ENCODE measurements at regions not wholly inside any gene's neighbourhood (a gene's known extent, or its start where the extent isn't known, plus 50 kb on each side); places are given as distances from the start of the nearest gene placed in this dataset.

DNA sequence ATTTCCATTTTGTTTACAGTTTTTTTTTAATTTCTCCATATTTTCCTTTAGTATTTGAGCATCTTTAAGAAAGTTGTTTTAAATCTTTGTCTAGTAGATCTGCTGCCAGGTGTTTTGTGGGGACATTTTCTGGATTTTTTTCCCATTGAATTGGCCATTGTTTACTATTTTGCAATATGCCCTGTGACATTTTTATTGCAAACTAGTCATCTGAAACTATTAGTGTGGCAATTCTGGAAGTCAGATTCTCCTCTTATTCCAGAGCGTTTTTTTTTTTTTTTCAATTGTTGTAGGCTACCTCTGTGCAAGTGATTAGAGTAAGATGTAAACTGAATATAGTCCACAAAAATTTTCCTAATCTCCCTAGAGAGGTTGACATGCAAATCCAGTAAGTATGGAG, 334.2 kb downstream of the PYDC2 start:
- Histone ChIP-seq H3K79me2 (ENCODE audit: control insufficient read depth, low read length) (no peaks in the 10 kb centered on the region), H3K27me3 (ENCODE audit: control insufficient read depth, low read length) (no peaks in the 10 kb centered on the region), H4K20me1 (ENCODE audit: control insufficient read depth, insufficient read depth, low read depth, low read length) (no peaks in the 10 kb centered on the region), H3K4me2 (ENCODE audit: low read length) (no peak overlapping the region), H3K4me3 (ENCODE audit: low read length) (no peak overlapping the region), H3K9me3 (ENCODE audit: control insufficient read depth, insufficient read depth, low read length) (peaks cover 3% of the 10 kb centered on the region; the same call in 1 of the 2 replicates), H3K9me2 (replicated peaks; ENCODE audit: control insufficient read depth, low read length) (no peaks in the 10 kb centered on the region), H3K27ac (ENCODE audit: low read depth, low read length) (no peak overlapping the region), H3F3A (ENCODE audit: control insufficient read depth, insufficient read depth) (no peaks in the 10 kb centered on the region), H3K36me3 (ENCODE audit: control insufficient read depth, low read length) (no peaks in the 10 kb centered on the region), H3K4me1 (ENCODE audit: control insufficient read depth, low read length) (no peaks in the 10 kb centered on the region)
- TF ChIP-seq, protein P1, sequence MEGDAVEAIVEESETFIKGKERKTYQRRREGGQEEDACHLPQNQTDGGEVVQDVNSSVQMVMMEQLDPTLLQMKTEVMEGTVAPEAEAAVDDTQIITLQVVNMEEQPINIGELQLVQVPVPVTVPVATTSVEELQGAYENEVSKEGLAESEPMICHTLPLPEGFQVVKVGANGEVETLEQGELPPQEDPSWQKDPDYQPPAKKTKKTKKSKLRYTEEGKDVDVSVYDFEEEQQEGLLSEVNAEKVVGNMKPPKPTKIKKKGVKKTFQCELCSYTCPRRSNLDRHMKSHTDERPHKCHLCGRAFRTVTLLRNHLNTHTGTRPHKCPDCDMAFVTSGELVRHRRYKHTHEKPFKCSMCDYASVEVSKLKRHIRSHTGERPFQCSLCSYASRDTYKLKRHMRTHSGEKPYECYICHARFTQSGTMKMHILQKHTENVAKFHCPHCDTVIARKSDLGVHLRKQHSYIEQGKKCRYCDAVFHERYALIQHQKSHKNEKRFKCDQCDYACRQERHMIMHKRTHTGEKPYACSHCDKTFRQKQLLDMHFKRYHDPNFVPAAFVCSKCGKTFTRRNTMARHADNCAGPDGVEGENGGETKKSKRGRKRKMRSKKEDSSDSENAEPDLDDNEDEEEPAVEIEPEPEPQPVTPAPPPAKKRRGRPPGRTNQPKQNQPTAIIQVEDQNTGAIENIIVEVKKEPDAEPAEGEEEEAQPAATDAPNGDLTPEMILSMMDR (IDR thresholded peaks at IDR 0.05; ENCODE audit: low read depth, low read length, poor library complexity, severe bottlenecking) = no peak
- no peak for TF ChIP-seq EZH2phosphoT487 (IDR thresholded peaks at IDR 0.05; ENCODE audit: borderline replicate concordance, low read length)

DNA sequence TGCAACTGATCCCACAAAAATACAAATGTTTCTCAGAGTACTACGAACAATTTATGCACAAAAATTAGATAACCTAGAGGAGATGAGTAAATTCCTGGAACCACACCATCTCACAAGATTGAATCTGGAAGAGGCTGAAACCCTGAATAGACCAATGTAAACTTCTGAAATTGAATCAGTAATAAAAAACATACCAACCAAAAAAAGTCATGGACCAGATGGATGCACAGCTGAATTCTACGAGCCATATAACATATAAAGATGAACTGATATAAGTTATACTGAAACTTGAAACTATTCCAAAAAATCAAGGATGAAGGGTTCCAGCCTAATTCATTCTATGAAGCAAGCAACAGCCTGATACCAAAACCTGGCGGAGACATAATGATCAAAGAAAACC, 336.3 kb downstream of the PYDC2 start:
- Histone ChIP-seq H3K9me2 (replicated peaks; ENCODE audit: control insufficient read depth, low read length) (no peaks in the 10 kb centered on the region), H3K4me1 (ENCODE audit: control insufficient read depth, low read length) (no peaks in the 10 kb centered on the region), H4K20me1 (ENCODE audit: control insufficient read depth, insufficient read depth, low read depth, low read length) (no peaks in the 10 kb centered on the region), H3F3A (ENCODE audit: control insufficient read depth, insufficient read depth) (no peaks in the 10 kb centered on the region), H3K27me3 (ENCODE audit: control insufficient read depth, low read length) (no peaks in the 10 kb centered on the region), H3K4me3 (ENCODE audit: low read length) (no peak overlapping the region), H3K9me3 (ENCODE audit: control insufficient read depth, insufficient read depth, low read length) (peaks cover 5% of the 10 kb centered on the region; the same call in 1 of the 2 replicates), H3K79me2 (ENCODE audit: control insufficient read depth, low read length) (no peaks in the 10 kb centered on the region), H3K27ac (ENCODE audit: low read depth, low read length) (no peak overlapping the region), H3K4me2 (ENCODE audit: low read length) (no peak overlapping the region), H3K36me3 (ENCODE audit: control insufficient read depth, low read length) (no peaks in the 10 kb centered on the region)
- TF ChIP-seq, protein P1 (IDR thresholded peaks at IDR 0.05; ENCODE audit: low read depth, low read length, poor library complexity, severe bottlenecking) = no peak
- no peak for TF ChIP-seq EZH2phosphoT487 (IDR thresholded peaks at IDR 0.05; ENCODE audit: borderline replicate concordance, low read length)

DNA sequence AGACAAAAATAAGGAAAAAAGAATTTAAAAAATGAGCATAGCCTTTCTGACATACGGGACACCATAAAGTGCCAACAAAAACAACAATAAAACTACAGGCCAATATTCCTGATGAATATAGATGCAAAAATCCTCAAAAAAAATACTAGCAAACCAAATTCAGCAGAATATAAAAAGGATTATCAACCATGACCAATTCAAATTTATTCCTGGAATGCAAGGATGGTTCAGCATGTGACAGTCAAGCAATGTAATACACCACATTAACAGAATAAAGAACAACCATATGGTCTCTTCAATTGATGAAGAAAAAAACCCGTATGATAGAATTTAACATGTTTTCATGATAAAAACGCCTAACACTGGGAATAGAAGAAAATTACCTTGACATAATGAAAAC, 341.7 kb downstream of the PYDC2 start:
- Histone ChIP-seq H3K27me3 (ENCODE audit: control insufficient read depth, low read length) (no peaks in the 10 kb centered on the region), H3F3A (ENCODE audit: control insufficient read depth, insufficient read depth) (no peaks in the 10 kb centered on the region), H3K4me1 (ENCODE audit: control insufficient read depth, low read length) (no peaks in the 10 kb centered on the region), H4K20me1 (ENCODE audit: control insufficient read depth, insufficient read depth, low read depth, low read length) (no peaks in the 10 kb centered on the region), H3K27ac (ENCODE audit: low read depth, low read length) (no peak overlapping the region), H3K4me2 (ENCODE audit: low read length) (no peak overlapping the region), H3K4me3 (ENCODE audit: low read length) (no peak overlapping the region), H3K9me2 (replicated peaks; ENCODE audit: control insufficient read depth, low read length) (no peaks in the 10 kb centered on the region), H3K79me2 (ENCODE audit: control insufficient read depth, low read length) (no peaks in the 10 kb centered on the region), H3K36me3 (ENCODE audit: control insufficient read depth, low read length) (no peaks in the 10 kb centered on the region), H3K9me3 (ENCODE audit: control insufficient read depth, insufficient read depth, low read length) (peaks cover 8% of the 10 kb centered on the region; the same call in 1 of the 2 replicates)
- TF ChIP-seq EZH2phosphoT487 (IDR thresholded peaks at IDR 0.05; ENCODE audit: borderline replicate concordance, low read length) = no peak
- TF ChIP-seq, protein P1 (IDR thresholded peaks at IDR 0.05; ENCODE audit: low read depth, low read length, poor library complexity, severe bottlenecking) = no peak

Data from DOHH2 (cell line).